ENCODE measurements at regions not wholly inside any gene's neighbourhood (a gene's known extent, or its start where the extent isn't known, plus 50 kb on each side); places are given as distances from the start of the nearest gene placed in this dataset.

DNA sequence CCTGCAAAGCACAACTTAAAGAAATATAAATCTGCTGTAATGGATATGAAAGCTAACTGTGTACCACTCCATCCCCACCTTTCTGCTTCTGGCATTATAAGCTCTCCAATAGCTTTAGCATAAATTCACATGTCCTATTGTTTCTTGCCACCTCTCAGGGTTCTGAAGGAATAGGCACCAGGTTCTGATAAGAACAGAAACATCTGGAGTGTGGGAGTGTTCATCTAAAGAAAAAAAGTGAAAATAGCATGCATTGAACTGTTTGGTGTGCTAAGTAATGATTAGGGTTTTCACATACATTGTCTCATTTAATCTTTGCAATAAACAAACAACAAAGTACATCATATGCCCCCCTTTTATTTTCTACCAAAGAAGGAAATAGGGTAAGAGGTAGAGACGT lies 72.3 kb downstream of the FAM76B start:
- no peak for DNase-seq (ENCODE audit: low read depth)
- TF ChIP-seq, protein P1, sequence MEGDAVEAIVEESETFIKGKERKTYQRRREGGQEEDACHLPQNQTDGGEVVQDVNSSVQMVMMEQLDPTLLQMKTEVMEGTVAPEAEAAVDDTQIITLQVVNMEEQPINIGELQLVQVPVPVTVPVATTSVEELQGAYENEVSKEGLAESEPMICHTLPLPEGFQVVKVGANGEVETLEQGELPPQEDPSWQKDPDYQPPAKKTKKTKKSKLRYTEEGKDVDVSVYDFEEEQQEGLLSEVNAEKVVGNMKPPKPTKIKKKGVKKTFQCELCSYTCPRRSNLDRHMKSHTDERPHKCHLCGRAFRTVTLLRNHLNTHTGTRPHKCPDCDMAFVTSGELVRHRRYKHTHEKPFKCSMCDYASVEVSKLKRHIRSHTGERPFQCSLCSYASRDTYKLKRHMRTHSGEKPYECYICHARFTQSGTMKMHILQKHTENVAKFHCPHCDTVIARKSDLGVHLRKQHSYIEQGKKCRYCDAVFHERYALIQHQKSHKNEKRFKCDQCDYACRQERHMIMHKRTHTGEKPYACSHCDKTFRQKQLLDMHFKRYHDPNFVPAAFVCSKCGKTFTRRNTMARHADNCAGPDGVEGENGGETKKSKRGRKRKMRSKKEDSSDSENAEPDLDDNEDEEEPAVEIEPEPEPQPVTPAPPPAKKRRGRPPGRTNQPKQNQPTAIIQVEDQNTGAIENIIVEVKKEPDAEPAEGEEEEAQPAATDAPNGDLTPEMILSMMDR (IDR thresholded peaks at IDR 0.05; ENCODE audit: control insufficient read depth, extremely low read depth, insufficient read depth), result no peak
- H3K4me3 ChIP-seq (ENCODE audit: low read depth, low read length), result no peak overlapping the region

DNA sequence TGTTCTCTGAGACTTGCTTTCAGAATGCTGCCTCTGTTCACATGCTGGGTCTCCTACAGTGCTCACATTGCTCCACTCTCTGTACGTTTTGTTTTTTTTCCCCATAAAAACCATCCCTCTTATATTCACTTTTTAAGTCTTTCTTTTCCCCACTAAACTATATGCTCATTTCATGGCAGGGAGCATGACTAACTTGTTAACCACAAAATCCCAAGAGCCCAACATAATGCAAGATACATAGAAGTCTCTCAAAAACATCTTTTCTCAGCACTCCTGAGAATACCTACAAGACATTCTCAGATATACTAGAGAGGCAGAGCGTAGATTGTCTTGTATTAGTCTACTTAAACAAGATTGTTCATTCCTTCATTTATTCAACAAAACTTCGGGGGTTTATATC lies 73.3 kb downstream of the FAM76B start:
- DNase-seq (ENCODE audit: low read depth), result no peak
- TF ChIP-seq, protein P1 (IDR thresholded peaks at IDR 0.05; ENCODE audit: control insufficient read depth, extremely low read depth, insufficient read depth), result no peak
- H3K4me3 ChIP-seq (ENCODE audit: low read depth, low read length), result no peak overlapping the region

DNA sequence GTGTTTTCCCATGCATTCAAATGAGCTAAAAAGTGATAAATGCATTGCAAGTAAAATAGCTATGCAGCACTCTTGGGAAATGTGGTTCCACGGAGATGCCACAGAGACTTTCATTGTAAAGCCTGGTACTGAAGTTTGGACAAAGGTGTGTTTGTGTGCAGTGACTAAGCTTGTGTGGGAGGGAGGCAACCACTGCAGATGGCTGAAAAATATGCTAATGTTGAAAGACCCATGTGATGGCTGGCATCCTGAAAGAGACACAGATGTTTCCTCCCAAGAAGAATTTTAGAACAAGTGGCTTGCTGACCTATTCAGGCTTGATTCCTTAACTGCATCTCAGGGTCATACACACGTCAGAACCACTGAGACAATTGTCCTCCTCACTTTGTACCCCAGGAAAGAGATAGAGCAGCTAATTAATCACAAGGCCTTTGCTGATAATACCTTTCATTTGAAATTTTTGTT lies 73.8 kb downstream of the FAM76B start:
- TF ChIP-seq, protein P1 (IDR thresholded peaks at IDR 0.05; ENCODE audit: control insufficient read depth, extremely low read depth, insufficient read depth), result no peak
- no peak for DNase-seq (ENCODE audit: low read depth)

DNA sequence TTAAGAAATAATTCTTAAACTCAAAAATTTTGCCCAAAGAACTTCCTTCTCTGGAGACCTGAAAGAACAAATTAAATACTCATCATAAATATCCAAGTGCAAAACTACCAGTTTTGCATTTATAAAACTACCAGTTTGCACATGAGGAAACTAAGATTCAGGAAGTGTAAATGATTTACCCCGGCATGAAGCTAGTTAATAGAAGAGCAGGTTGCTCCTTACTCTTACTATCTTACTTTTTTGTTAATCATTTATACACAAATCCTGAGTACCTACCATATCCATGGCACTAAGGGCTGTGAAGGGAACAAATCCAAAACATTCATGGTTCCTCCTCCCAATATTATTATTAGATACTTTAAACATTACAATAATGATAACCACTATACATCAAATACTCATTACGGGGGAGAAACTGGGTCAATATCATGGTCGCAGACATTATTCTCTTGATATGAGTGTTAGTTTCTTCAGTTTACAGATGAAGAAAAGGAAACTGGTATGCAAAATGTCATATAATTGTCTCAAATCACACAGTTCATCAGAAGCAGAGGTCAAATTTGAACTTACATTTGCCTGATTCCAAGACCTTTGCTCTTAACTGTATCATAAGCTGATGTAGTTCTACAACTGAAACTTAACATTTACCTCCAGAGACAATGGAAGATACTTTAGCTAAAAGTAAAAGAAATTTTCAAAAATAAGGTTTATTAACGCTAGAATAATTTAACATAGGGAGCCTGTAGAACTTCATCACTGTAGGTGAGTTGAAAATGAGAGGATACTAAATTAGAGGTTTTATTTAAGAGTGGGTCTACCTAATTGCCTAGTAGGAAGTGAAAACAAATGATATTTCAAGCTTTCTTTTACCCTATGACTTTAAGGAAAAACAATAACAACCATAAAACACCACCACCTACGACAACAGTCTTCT lies 74.5 kb downstream of the FAM76B start:
- TF ChIP-seq, protein P1 (IDR thresholded peaks at IDR 0.05; ENCODE audit: control insufficient read depth, extremely low read depth, insufficient read depth), result no peak
- DNase-seq (ENCODE audit: low read depth), result no peak
- no peak overlapping the region for H3K4me3 ChIP-seq (ENCODE audit: low read depth, low read length)

More for the DNA sequence above, 73.8 kb downstream of the FAM76B start:
- H3K4me3 ChIP-seq (ENCODE audit: low read depth, low read length), result no peak overlapping the region

DNA sequence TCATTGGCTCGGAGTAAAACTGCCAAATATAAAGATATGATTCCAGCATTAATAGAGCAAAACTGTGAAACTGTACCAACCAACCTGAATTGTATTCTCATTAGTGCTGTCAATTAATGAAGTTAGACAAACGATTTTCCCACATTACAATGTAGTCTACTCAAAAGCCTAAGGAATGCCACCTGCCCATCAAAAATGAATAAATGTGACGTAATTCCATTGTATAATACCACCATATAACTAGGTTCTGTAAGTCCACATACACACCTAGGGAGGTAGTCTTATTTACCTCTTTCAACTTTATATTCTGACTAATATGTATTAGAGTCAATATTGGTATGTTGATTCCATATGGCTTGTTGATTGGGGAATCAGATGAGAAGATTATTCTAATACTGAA lies 76.2 kb downstream of the FAM76B start:
- DNase-seq (ENCODE audit: low read depth), result no peak
- TF ChIP-seq, protein P1 (IDR thresholded peaks at IDR 0.05; ENCODE audit: control insufficient read depth, extremely low read depth, insufficient read depth), result no peak
- H3K4me3 ChIP-seq (ENCODE audit: low read depth, low read length), result no peak overlapping the region

DNA sequence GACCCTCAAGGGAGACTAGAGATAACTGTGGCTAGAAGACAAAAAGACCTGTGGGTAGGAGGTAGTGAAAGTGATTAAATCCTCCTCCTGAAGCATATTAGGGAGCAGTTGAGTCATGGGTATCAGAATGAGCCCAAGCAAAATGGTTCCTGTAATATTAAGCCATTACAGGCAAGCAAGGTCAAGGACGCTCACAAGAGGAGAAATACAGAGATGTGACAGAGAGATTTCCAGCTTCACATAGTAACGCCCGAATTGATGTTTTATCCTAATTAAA lies 77.7 kb downstream of the FAM76B start:
- H3K4me3 ChIP-seq (ENCODE audit: low read depth, low read length), result no peak overlapping the region
- DNase-seq (ENCODE audit: low read depth), result no peak
- TF ChIP-seq, protein P1 (IDR thresholded peaks at IDR 0.05; ENCODE audit: control insufficient read depth, extremely low read depth, insufficient read depth), result no peak

Data from LNCaP clone FGC (cell line).